Calu3 (cell line): ENCODE measurements at regions not wholly inside any gene's neighbourhood (a gene's known extent, or its start where the extent isn't known, plus 50 kb on each side); places are given as distances from the start of the nearest gene placed in this dataset.

Experiments
- BruUV-seq: library from RNA; stranded (reverse); fragments of 400-500 nt; replicated peaks from 2 replicates; lab custom pipeline; 2021; lab: Mats Ljungman, UMichigan
- CTCF ChIA-PET: fragments of 300-600 bp; sonication (Branson Sonifier 250); formaldehyde crosslinking; loops from one replicate; lab custom pipeline; 2022; ENCODE audit warnings: antibody characterized with exemption; lab: Charles Lee
- DNase-seq: peaks from one replicate; pipeline ENCODE4 v3.0.0; 2022
- H3K27ac Mint-ChIP-seq: one replicate; pipeline ENCODE4 v1.8.0; 2022; ENCODE audit warnings: mixed read lengths; ENCODE audit not compliant: unreplicated experiment
- H3K27me3 Mint-ChIP-seq: one replicate; pipeline ENCODE4 v1.8.0; 2022; ENCODE audit warnings: mixed read lengths; ENCODE audit not compliant: unreplicated experiment
- H3K36me3 Mint-ChIP-seq: one replicate; pipeline ENCODE4 v1.8.0; 2022; ENCODE audit warnings: mild to moderate bottlenecking, moderate library complexity, mixed read lengths; ENCODE audit not compliant: insufficient read depth, unreplicated experiment
- H3K4me1 Mint-ChIP-seq: one replicate; pipeline ENCODE4 v1.8.0; 2022; ENCODE audit warnings: mild to moderate bottlenecking, low read depth, mixed read lengths; ENCODE audit not compliant: unreplicated experiment
- H3K4me3 Mint-ChIP-seq: one replicate; pipeline ENCODE4 v1.8.0; 2022; ENCODE audit warnings: mild to moderate bottlenecking, low read depth, moderate library complexity, mixed read lengths; ENCODE audit not compliant: unreplicated experiment
- H3K9me3 Mint-ChIP-seq: one replicate; pipeline ENCODE4 v1.8.0; 2022; ENCODE audit warnings: low read depth, mixed read lengths; ENCODE audit not compliant: unreplicated experiment
- intact Hi-C: fragments of 100-400 bp; cut with micrococcal nuclease; formaldehyde crosslinking; loops from one replicate; pipeline ENCODE4 v1.10.0; 2022; ENCODE audit not compliant: unreplicated experiment
- TF ChIP-seq, protein P1 (sequence below): fragments of 200-600 bp; IDR thresholded peaks from one replicate; pipeline ENCODE4 v1.8.0; 2022; ENCODE audit warnings: antibody characterized with exemption; ENCODE audit not compliant: unreplicated experiment

DNA sequence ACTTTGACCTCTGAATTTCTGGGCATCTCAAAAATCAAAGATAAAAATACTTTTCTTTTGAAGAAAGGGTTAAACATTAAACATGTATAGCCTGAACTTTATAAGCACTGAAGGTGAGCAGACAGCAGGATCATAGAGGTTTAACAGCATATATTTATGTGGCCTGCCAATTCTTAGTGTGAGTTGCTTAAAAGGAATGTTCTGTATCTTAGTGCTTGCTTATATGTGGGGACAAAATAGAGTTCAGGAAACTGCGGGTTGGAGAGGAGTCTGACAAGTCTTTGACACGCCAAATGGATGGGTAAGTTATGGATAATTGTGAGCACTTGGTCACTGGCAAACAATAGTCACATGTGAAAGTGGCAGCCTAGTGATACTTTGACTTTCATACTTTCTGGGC, 1419.4 kb upstream of the SPRY2 start:
- Mint-ChIP-seq H3K9me3 (no peaks in the 10 kb centered on the region), H3K27ac (no peak overlapping the region), H3K4me3 (no peak overlapping the region), H3K36me3 (no peaks in the 10 kb centered on the region), H3K27me3 (no peaks in the 10 kb centered on the region), H3K4me1 (no peaks in the 10 kb centered on the region)
- TF ChIP-seq, protein P1, sequence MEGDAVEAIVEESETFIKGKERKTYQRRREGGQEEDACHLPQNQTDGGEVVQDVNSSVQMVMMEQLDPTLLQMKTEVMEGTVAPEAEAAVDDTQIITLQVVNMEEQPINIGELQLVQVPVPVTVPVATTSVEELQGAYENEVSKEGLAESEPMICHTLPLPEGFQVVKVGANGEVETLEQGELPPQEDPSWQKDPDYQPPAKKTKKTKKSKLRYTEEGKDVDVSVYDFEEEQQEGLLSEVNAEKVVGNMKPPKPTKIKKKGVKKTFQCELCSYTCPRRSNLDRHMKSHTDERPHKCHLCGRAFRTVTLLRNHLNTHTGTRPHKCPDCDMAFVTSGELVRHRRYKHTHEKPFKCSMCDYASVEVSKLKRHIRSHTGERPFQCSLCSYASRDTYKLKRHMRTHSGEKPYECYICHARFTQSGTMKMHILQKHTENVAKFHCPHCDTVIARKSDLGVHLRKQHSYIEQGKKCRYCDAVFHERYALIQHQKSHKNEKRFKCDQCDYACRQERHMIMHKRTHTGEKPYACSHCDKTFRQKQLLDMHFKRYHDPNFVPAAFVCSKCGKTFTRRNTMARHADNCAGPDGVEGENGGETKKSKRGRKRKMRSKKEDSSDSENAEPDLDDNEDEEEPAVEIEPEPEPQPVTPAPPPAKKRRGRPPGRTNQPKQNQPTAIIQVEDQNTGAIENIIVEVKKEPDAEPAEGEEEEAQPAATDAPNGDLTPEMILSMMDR = no peak
- CTCF ChIA-PET = no interaction called here
- no TSS peak for BruUV-seq
- DNase-seq = no peak
- intact Hi-C loops = no loop called here

DNA sequence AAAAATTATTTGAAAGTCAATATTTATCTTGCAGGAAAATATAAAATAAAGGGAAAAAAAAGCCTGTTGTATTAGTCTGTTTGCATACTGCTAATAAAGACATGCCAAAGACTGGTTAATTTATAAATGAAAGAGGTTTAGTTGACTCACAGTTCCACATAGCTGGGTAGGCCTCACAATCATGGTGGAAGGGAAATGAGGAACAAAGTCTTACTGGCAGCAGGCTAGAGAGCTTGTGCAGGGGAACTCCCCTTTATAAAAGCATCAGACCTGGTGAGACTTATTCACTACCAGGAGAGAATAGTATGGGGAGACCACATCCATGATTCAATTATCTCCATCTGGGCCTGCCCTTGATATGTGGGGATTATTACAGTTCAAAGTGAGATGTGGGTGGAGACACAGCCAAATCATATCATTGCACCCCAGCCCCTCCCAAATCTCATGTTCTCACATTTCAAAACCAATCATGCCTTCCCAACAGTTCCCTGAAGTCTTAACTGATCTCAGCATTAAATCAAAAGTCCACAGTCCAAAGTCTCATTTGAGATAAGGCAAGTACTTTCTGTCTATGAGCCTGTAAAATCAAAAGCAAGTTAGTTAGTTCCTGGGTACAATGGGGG, 1416.5 kb upstream of the SPRY2 start:
- Mint-ChIP-seq H3K9me3 (no peaks in the 10 kb centered on the region), H3K27me3 (no peaks in the 10 kb centered on the region), H3K4me1 (no peaks in the 10 kb centered on the region), H3K4me3 (no peak overlapping the region), H3K27ac (no peak overlapping the region), H3K36me3 (no peaks in the 10 kb centered on the region)
- TF ChIP-seq, protein P1 = no peak
- no peak for DNase-seq
- CTCF ChIA-PET = no interaction called here
- BruUV-seq = no TSS peak
- intact Hi-C loops = no loop called here

DNA sequence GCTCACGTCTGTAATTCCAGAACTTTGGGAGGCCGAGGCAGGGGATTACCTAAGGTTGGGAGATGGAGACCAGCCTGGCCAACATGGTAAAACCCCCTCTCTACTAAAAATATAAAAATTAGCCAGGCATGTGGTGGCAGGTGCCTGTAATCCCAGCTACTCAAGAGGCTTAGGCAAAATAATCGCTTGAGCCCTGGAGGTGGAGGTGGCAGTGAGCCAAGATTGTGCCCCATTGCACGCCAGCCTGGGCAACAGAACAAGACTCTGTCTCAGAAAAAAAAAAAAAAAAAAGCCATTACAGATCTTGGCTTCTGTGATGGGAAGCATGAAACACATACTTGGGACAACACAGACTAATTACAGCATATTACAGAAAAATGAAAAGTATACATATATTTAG, 1404.5 kb upstream of the SPRY2 start:
- H3K9me3 Mint-ChIP-seq = no peaks in the 10 kb centered on the region
- H3K4me1 Mint-ChIP-seq = no peaks in the 10 kb centered on the region
- no TSS peak for BruUV-seq
- H3K4me3 Mint-ChIP-seq = no peak overlapping the region
- H3K27me3 Mint-ChIP-seq = no peaks in the 10 kb centered on the region
- TF ChIP-seq, protein P1 = no peak
- no peaks in the 10 kb centered on the region for H3K36me3 Mint-ChIP-seq
- H3K27ac Mint-ChIP-seq = no peak overlapping the region
- DNase-seq = no peak
- CTCF ChIA-PET = no interaction called here
- intact Hi-C loops = no loop called here

DNA sequence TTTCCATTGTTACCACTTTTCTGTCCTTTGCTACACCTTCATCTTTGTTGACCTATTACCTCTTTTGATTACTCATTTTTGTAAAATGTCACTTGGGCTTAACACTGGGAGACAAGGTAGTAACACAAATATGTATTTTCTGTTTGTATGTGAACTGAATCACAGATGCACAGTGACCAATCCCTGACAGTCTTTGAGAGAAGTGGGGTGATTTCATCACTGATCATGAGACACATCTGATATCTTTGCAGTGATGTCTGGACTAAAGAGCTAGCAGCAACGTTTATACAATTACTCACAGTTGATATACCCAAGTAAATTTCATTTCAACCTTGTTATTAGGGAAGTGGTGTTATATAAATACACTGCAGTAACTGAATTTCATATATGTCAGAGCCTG, 1397.4 kb upstream of the SPRY2 start:
- H3K27ac Mint-ChIP-seq = no peak overlapping the region
- no TSS peak for BruUV-seq

More for the DNA sequence above, 1397.4 kb upstream of the SPRY2 start:
- TF ChIP-seq, protein P1 = no peak
- no peak overlapping the region for H3K4me3 Mint-ChIP-seq
- intact Hi-C loops = no loop called here
- no peak for DNase-seq
- CTCF ChIA-PET = no interaction called here
- H3K4me1 Mint-ChIP-seq = no peaks in the 10 kb centered on the region
- no peaks in the 10 kb centered on the region for H3K36me3 Mint-ChIP-seq
- no peaks in the 10 kb centered on the region for H3K27me3 Mint-ChIP-seq
- no peaks in the 10 kb centered on the region for H3K9me3 Mint-ChIP-seq
